OCI-LY1 (cell line): ENCODE measurements at regions not wholly inside any gene's neighbourhood (a gene's known extent, or its start where the extent isn't known, plus 50 kb on each side); places are given as distances from the start of the nearest gene placed in this dataset.

Source experiments
- H2AFZ ChIP-seq: fragments of 200-600 bp; sonication (generic), shearing (Covaris generic); 2 replicates; pipeline ENCODE4 v1.6.0; 2014; ENCODE audit warnings: antibody characterized with exemption, mild to moderate bottlenecking, low read length
- H3F3A ChIP-seq: fragments of 200-600 bp; sonication (generic), shearing (Covaris generic); 2 replicates; pipeline ENCODE4 v1.6.0; 2014; ENCODE audit warnings: mild to moderate bottlenecking, antibody characterized with exemption, low read length, moderate library complexity; ENCODE audit not compliant: insufficient read depth
- H3K27ac ChIP-seq: fragments of 200-600 bp; sonication (generic); 2 replicates; pipeline ENCODE4 v1.5.1; 2014; ENCODE audit warnings: low read length, mixed run types, mild to moderate bottlenecking, low read depth; ENCODE audit not compliant: poor library complexity, severe bottlenecking
- H3K27me3 ChIP-seq: fragments of 200-600 bp; sonication (generic); 2 replicates; pipeline ENCODE4 v1.6.0; 2014; ENCODE audit warnings: antibody characterized with exemption, mild to moderate bottlenecking, low read length, moderate library complexity; ENCODE audit not compliant: insufficient read depth
- H3K36me3 ChIP-seq: fragments of 200-600 bp; sonication (generic); 2 replicates; pipeline ENCODE4 v1.6.1; 2014; ENCODE audit warnings: mild to moderate bottlenecking, antibody characterized with exemption, low read length, moderate library complexity, mixed read lengths; ENCODE audit not compliant: insufficient read depth
- H3K4me1 ChIP-seq: fragments of 200-600 bp; sonication (generic); 2 replicates; pipeline ENCODE4 v1.5.1; 2014; ENCODE audit warnings: mild to moderate bottlenecking, low read length, moderate library complexity; ENCODE audit not compliant: insufficient read depth, severe bottlenecking
- H3K4me2 ChIP-seq: fragments of 200-600 bp; sonication (generic), shearing (Covaris generic); 2 replicates; pipeline ENCODE4 v1.6.1; 2014; ENCODE audit warnings: low read length
- H3K4me3 ChIP-seq: fragments of 200-600 bp; sonication (generic); 2 replicates; pipeline ENCODE4 v1.5.1; 2014; ENCODE audit warnings: low read length, low read depth, mild to moderate bottlenecking, mixed read lengths; ENCODE audit not compliant: poor library complexity, severe bottlenecking
- H3K79me2 ChIP-seq: fragments of 200-600 bp; shearing (Covaris generic); 2 replicates; pipeline ENCODE4 v1.6.1; 2016; ENCODE audit warnings: mixed run types, low read length, mixed read lengths; ENCODE audit not compliant: insufficient read depth
- H3K9ac ChIP-seq: fragments of 200-600 bp; sonication (generic), shearing (Covaris generic); 2 replicates; pipeline ENCODE4 v1.6.1; 2014; ENCODE audit warnings: mild to moderate bottlenecking, low read length, mixed read lengths
- H3K9me2 ChIP-seq: fragments of 200-600 bp; sonication (generic), shearing (Covaris generic); 2 replicates; pipeline ENCODE4 v1.6.1; 2014; ENCODE audit warnings: low read depth, mild to moderate bottlenecking, low read length, mixed read lengths
- H3K9me3 ChIP-seq: fragments of 200-600 bp; shearing (Covaris generic); 2 replicates; pipeline ENCODE4 v1.6.1; 2014; ENCODE audit warnings: low read length, mixed read lengths
- H4K20me1 ChIP-seq: fragments of 200-600 bp; sonication (generic), shearing (Covaris generic); 2 replicates; pipeline ENCODE4 v1.6.0; 2016; ENCODE audit warnings: mild to moderate bottlenecking, low read length; ENCODE audit not compliant: insufficient read depth
- CTCF ChIP-seq: fragments of 200-600 bp; sonication (generic), shearing (Covaris generic); IDR thresholded peaks from 2 replicates; pipeline ENCODE4 v1.5.1; 2017; ENCODE audit warnings: mild to moderate bottlenecking, antibody characterized with exemption, low read length, moderate library complexity, mixed read lengths
- EZH2 ChIP-seq: fragments of 200-600 bp; sonication (generic), shearing (Covaris generic); IDR thresholded peaks from 2 replicates; pipeline ENCODE4 v1.8.0; 2017; ENCODE audit warnings: borderline replicate concordance, mixed run types, mild to moderate bottlenecking, antibody characterized with exemption, low read length, moderate library complexity, mixed read lengths

GRCh38 chr2:104177179-104177578 is 676.7 kb upstream of the POU3F3 start:
- Histone ChIP-seq H3K27ac (no peak overlapping the region), H3K4me1 (no peaks in the 10 kb centered on the region), H3K9ac (no peak overlapping the region), H2AFZ (peak overlapping the region; percentile 65; the same call in 1 of the 2 replicates), H3K4me2 (no peak overlapping the region), H3K27me3 (no peaks in the 10 kb centered on the region), H3K79me2 (no peaks in the 10 kb centered on the region), H4K20me1 (no peaks in the 10 kb centered on the region), H3F3A (no peaks in the 10 kb centered on the region), H3K9me2 (no peaks in the 10 kb centered on the region), H3K4me3 (no peak overlapping the region), H3K9me3 (peaks cover 4% of the 10 kb centered on the region; the same call in 1 of the 2 replicates), H3K36me3 (no peaks in the 10 kb centered on the region; the same call in 1 of the 2 replicates)
- TF ChIP-seq CTCF (no peak), EZH2 (no peak)

- H3K27me3 ChIP-seq: no peaks in the 10 kb centered on the region
- H3K36me3 ChIP-seq: no peaks in the 10 kb centered on the region
- TF ChIP-seq EZH2 (no peak), CTCF (no peak)
- H3K4me3 ChIP-seq: no peak overlapping the region
- no peak overlapping the region for H3K9ac ChIP-seq
- H3K27ac ChIP-seq: no peak overlapping the region
- H2AFZ ChIP-seq: no peak overlapping the region
- H3F3A ChIP-seq: no peaks in the 10 kb centered on the region
- H3K4me2 ChIP-seq: no peak overlapping the region
- H3K9me3 ChIP-seq: peaks cover 4% of the 10 kb centered on the region; the same call in 1 of the 2 replicates
- no peaks in the 10 kb centered on the region for H3K4me1 ChIP-seq
- no peaks in the 10 kb centered on the region for H4K20me1 ChIP-seq
- no peaks in the 10 kb centered on the region for H3K9me2 ChIP-seq
- no peaks in the 10 kb centered on the region for H3K79me2 ChIP-seq
Observed at GRCh38 chr2:104179644-104180043, 674.3 kb upstream of the POU3F3 start.

- H3K9me3 ChIP-seq: no peaks in the 10 kb centered on the region
- H3K27me3 ChIP-seq: no peaks in the 10 kb centered on the region
- no peak for TF ChIP-seq CTCF
- TF ChIP-seq EZH2: no peak
- no peak overlapping the region for H3K27ac ChIP-seq
- no peak overlapping the region for H3K9ac ChIP-seq
- no peaks in the 10 kb centered on the region for H3K79me2 ChIP-seq
- H3K4me2 ChIP-seq: no peak overlapping the region
- no peak overlapping the region for H3K4me3 ChIP-seq
- no peaks in the 10 kb centered on the region for H4K20me1 ChIP-seq
- H3K4me1 ChIP-seq: peaks cover 3% of the 10 kb centered on the region
- no peaks in the 10 kb centered on the region for H3K36me3 ChIP-seq
- H2AFZ ChIP-seq: no peak overlapping the region
- H3F3A ChIP-seq: no peaks in the 10 kb centered on the region
- H3K9me2 ChIP-seq: no peaks in the 10 kb centered on the region
Observed at GRCh38 chr2:104200533-104201168, 653.3 kb upstream of the POU3F3 start.
